H1 (cell line): ENCODE measurements at regions not wholly inside any gene's neighbourhood (a gene's known extent, or its start where the extent isn't known, plus 50 kb on each side); places are given as distances from the start of the nearest gene placed in this dataset.

Source experiments
- CTCF ChIA-PET: fragments of 300-600 bp; sonication (Branson Sonifier 250); formaldehyde crosslinking; loops from one replicate; lab custom pipeline; 2021; ENCODE audit not compliant: partially characterized antibody; lab: Charles Lee
- POLR2A ChIA-PET: fragments of 300-600 bp; sonication (Branson Sonifier 250); formaldehyde crosslinking; loops from one replicate; lab custom pipeline; 2021; ENCODE audit warnings: inconsistent platforms; ENCODE audit not compliant: partially characterized antibody; lab: Charles Lee
- DNase-seq, 2 experiments: peaks; one replicate each; pipeline versions ENCODE4 v3.0.0 to v3.0.0-alpha.2; 2010 to 2022; ENCODE audit warnings: low spot score in 2 of 2, low read depth in 1 of 2, mixed read lengths in 1 of 2
- FAIRE-seq: peaks from 2 replicates; lab custom pipeline; 2011; peaks lifted over from hg19 to GRCh38; lab: Jason Lieb, UNC
- H2AFZ ChIP-seq: 2 replicates; pipeline ENCODE4 v1.8.1; 2012; ENCODE audit warnings: low read length, inconsistent platforms
- H2AK5ac ChIP-seq: 2 replicates; pipeline ENCODE4 v1.6.1; 2013; ENCODE audit warnings: low read depth, low read length
- H2BK120ac ChIP-seq: replicated peaks from 2 replicates; pipeline ENCODE3; 2013; ENCODE audit warnings: low read depth, low read length, inconsistent platforms
- H2BK12ac ChIP-seq: 2 replicates; pipeline ENCODE4 v1.6.1; 2013; ENCODE audit warnings: low read depth, low read length
- H2BK15ac ChIP-seq: 2 replicates; pipeline ENCODE4 v1.6.1; 2013; ENCODE audit warnings: low read length
- H2BK20ac ChIP-seq: 2 replicates; pipeline ENCODE4 v1.6.1; 2013; ENCODE audit warnings: low read length
- H2BK5ac ChIP-seq: 2 replicates; pipeline ENCODE4 v1.6.1; 2013; ENCODE audit warnings: low read depth, low read length
- H3K14ac ChIP-seq: 2 replicates; pipeline ENCODE4 v1.6.1; 2013; ENCODE audit warnings: inconsistent platforms; ENCODE audit not compliant: insufficient read length
- H3K18ac ChIP-seq: 2 replicates; pipeline ENCODE4 v1.6.1; 2013; ENCODE audit warnings: low read length; ENCODE audit errors: extremely low read depth
- H3K23ac ChIP-seq: 2 replicates; pipeline ENCODE4 v1.6.1; 2013; ENCODE audit warnings: inconsistent platforms; ENCODE audit not compliant: insufficient read length
- H3K23me2 ChIP-seq: 2 replicates; pipeline ENCODE4 v1.6.1; 2013; ENCODE audit warnings: low read depth, low read length
- H3K27ac ChIP-seq: 2 replicates; pipeline ENCODE4 v1.6.1; 2011; ENCODE audit warnings: low read depth, low read length, inconsistent platforms
- H3K27me3 ChIP-seq, 4 experiments: replicated peaks in 1 of 4; 1 replicate in 1 of 4; 2 replicates in 3 of 4; pipeline versions ENCODE4 v1.6.1 to v1.8.1; 2011 to 2013; ENCODE audit warnings: low read length in 3 of 4, mild to moderate bottlenecking in 3 of 4, inconsistent platforms in 2 of 4, mixed read lengths in 2 of 4, moderate library complexity in 1 of 4; ENCODE audit not compliant: control insufficient read depth in 3 of 4, insufficient read depth in 3 of 4; ENCODE audit errors: extremely low read depth in 1 of 4
- H3K36me3 ChIP-seq, 4 experiments: 2 replicates each; pipeline versions ENCODE4 v1.6.1 to v1.8.1; 2011 to 2013; ENCODE audit warnings: mild to moderate bottlenecking in 4 of 4, low read length in 3 of 4, moderate library complexity in 2 of 4, control low read depth in 1 of 4, inconsistent platforms in 1 of 4; ENCODE audit not compliant: insufficient read depth in 4 of 4, control insufficient read depth in 2 of 4
- H3K4ac ChIP-seq: replicated peaks from 2 replicates; pipeline ENCODE3; 2013; ENCODE audit warnings: low read length, low read depth, mixed read lengths, inconsistent platforms; ENCODE audit not compliant: insufficient read length
- H3K4me1 ChIP-seq, 4 experiments: replicated peaks in 1 of 4; 1 replicate in 1 of 4; 2 replicates in 3 of 4; pipeline versions ENCODE4 v1.6.1 to v1.8.1; 2011 to 2013; ENCODE audit warnings: low read length in 3 of 4, inconsistent platforms in 2 of 4, mixed read lengths in 1 of 4; ENCODE audit not compliant: insufficient read depth in 4 of 4, control insufficient read depth in 3 of 4
- H3K4me2 ChIP-seq, 2 experiments: 2 replicates each; pipeline versions ENCODE4 v1.6.1 to v1.8.1; 2011 to 2013; ENCODE audit warnings: low read depth in 2 of 2, low read length in 2 of 2, control low read depth in 1 of 2, inconsistent platforms in 1 of 2, mild to moderate bottlenecking in 1 of 2; ENCODE audit not compliant: insufficient read depth in 1 of 2
- H3K4me3 ChIP-seq, 4 experiments: fragments of 200-600, 300-600 bp in 1 of 4; sonication (generic), shearing (Covaris generic), sonication (Bioruptor Twin) in 1 of 4; 2 replicates each; pipeline versions ENCODE4 v1.5.1 to v1.8.1; 2011 to 2016; ENCODE audit warnings: low read length in 4 of 4, low read depth in 3 of 4, control low read depth in 2 of 4, inconsistent platforms in 2 of 4, mild to moderate bottlenecking in 2 of 4, mixed read lengths in 1 of 4, moderate library complexity in 1 of 4; ENCODE audit not compliant: insufficient read depth in 2 of 4; ENCODE audit errors: extremely low read depth in 1 of 4
- H3K56ac ChIP-seq: replicated peaks from 2 replicates; pipeline ENCODE3; 2013; ENCODE audit warnings: low read depth, mild to moderate bottlenecking, mixed read lengths, low read length, inconsistent platforms; ENCODE audit not compliant: insufficient read length
- H3K79me1 ChIP-seq: 2 replicates; pipeline ENCODE4 v1.6.1; 2013; ENCODE audit warnings: low read depth, low read length, control low read depth
- H3K79me2 ChIP-seq, 2 experiments: 2 replicates each; pipeline versions ENCODE4 v1.6.1 to v1.8.1; 2012 to 2013; ENCODE audit warnings: low read length in 2 of 2, mild to moderate bottlenecking in 2 of 2, inconsistent platforms in 1 of 2; ENCODE audit not compliant: insufficient read depth in 2 of 2, control insufficient read depth in 1 of 2
- H3K9ac ChIP-seq, 4 experiments: replicated peaks in 1 of 4; 1 replicate in 1 of 4; 2 replicates in 3 of 4; pipeline versions ENCODE4 v1.6.1 to v1.8.1; 2011 to 2013; ENCODE audit warnings: low read depth in 3 of 4, low read length in 3 of 4, control low read depth in 2 of 4, mild to moderate bottlenecking in 2 of 4, moderate library complexity in 2 of 4, inconsistent platforms in 1 of 4; ENCODE audit errors: extremely low read depth in 1 of 4
- H3K9me3 ChIP-seq, 2 experiments: 2 replicates each; pipeline versions ENCODE4 v1.6.1 to v1.8.1; 2012 to 2013; ENCODE audit warnings: mild to moderate bottlenecking in 2 of 2, moderate library complexity in 2 of 2, control low read depth in 1 of 2, inconsistent platforms in 1 of 2, low read depth in 1 of 2, low read length in 1 of 2, mixed read lengths in 1 of 2; ENCODE audit not compliant: insufficient read depth in 2 of 2
- H4K20me1 ChIP-seq, 2 experiments: replicated peaks in 1 of 2; 2 replicates each; pipeline versions ENCODE3 to v1.8.1; 2011 to 2013; ENCODE audit warnings: inconsistent platforms in 2 of 2, low read length in 2 of 2, mild to moderate bottlenecking in 1 of 2; ENCODE audit not compliant: insufficient read depth in 2 of 2, control insufficient read depth in 1 of 2
- H4K5ac ChIP-seq: 2 replicates; pipeline ENCODE4 v1.6.1; 2013; ENCODE audit warnings: low read length, low read depth, mixed read lengths, inconsistent platforms; ENCODE audit not compliant: insufficient read length
- H4K8ac ChIP-seq: 2 replicates; pipeline ENCODE4 v1.8.0; 2013; ENCODE audit warnings: mild to moderate bottlenecking, moderate library complexity, low read length, inconsistent platforms; ENCODE audit not compliant: insufficient read depth; ENCODE audit errors: extremely low read depth
- H4K91ac ChIP-seq: replicated peaks from 2 replicates; pipeline ENCODE3; 2013; ENCODE audit warnings: low read length, mixed read lengths, inconsistent platforms; ENCODE audit not compliant: insufficient read length
- BACH1 ChIP-seq: IDR thresholded peaks from 2 replicates; pipeline ENCODE4 v1.6.1; 2012; ENCODE audit warnings: low read length, improper control_type of control experiment
- BRCA1 ChIP-seq: IDR thresholded peaks from 2 replicates; pipeline ENCODE4 v1.6.1; 2012; ENCODE audit warnings: low read depth, low read length, improper control_type of control experiment
- CREB1 ChIP-seq: IDR thresholded peaks from 2 replicates; pipeline ENCODE4 v1.6.1; 2012; ENCODE audit warnings: inconsistent platforms
- EZH2 ChIP-seq: fragments of 200-600 bp; sonication (generic); IDR thresholded peaks from 2 replicates; pipeline ENCODE4 v1.7.1; 2012; ENCODE audit warnings: low read depth, mild to moderate bottlenecking, moderate library complexity, low read length, inconsistent platforms; ENCODE audit not compliant: severe bottlenecking
- GABPA ChIP-seq: IDR thresholded peaks from 2 replicates; pipeline ENCODE4 v1.6.1; 2011; ENCODE audit warnings: mild to moderate bottlenecking, low read length, moderate library complexity, borderline replicate concordance; ENCODE audit not compliant: insufficient read depth
- HDAC6 ChIP-seq: IDR thresholded peaks from one replicate; pipeline ENCODE4 v1.7.1; 2012; ENCODE audit warnings: low read depth, mild to moderate bottlenecking, inconsistent platforms, low read length, moderate library complexity
- JUND ChIP-seq: IDR thresholded peaks from 2 replicates; pipeline ENCODE4 v1.6.1; 2011; ENCODE audit warnings: mild to moderate bottlenecking, improper control_type of control experiment, low read length
- RNF2 ChIP-seq: fragments of 200-900, 300-1000 bp; sonication (generic); IDR thresholded peaks from 2 replicates; pipeline ENCODE4 v1.7.1; 2016; ENCODE audit warnings: borderline replicate concordance, low read depth, mild to moderate bottlenecking, antibody characterized with exemption, low read length; ENCODE audit not compliant: poor library complexity, severe bottlenecking; ENCODE audit errors: missing control alignments
- SIRT6 ChIP-seq: IDR thresholded peaks from one replicate; pipeline ENCODE4 v1.7.1; 2012; ENCODE audit warnings: low read length, inconsistent platforms
- SP2 ChIP-seq: IDR thresholded peaks from 2 replicates; pipeline ENCODE4 v1.6.1; 2012; ENCODE audit warnings: mild to moderate bottlenecking, low read length, inconsistent platforms
- SP4 ChIP-seq: IDR thresholded peaks from 2 replicates; pipeline ENCODE4 v1.6.1; 2012; ENCODE audit warnings: low read length, inconsistent platforms
- TAF1 ChIP-seq: IDR thresholded peaks from 2 replicates; pipeline ENCODE4 v1.6.1; 2011; ENCODE audit warnings: mild to moderate bottlenecking, low read depth, low read length
- TAF7 ChIP-seq: optimal IDR thresholded peaks from 2 replicates; pipeline ENCODE3; 2011; ENCODE audit warnings: low read depth, mild to moderate bottlenecking, inconsistent platforms, low read length, moderate library complexity, borderline replicate concordance
- TCF12 ChIP-seq: IDR thresholded peaks from 2 replicates; pipeline ENCODE4 v1.6.1; 2011; ENCODE audit warnings: low read depth, mild to moderate bottlenecking, low read length
- WGBS, 2 experiments: shearing (Covaris generic) in 1 of 2; methylation state at CpG; one replicate each; pipeline versions ENCODE4 v1.1.6 to v1.1.7; 2013 to 2015; ENCODE audit warnings: low lambda C conversion rate in 2 of 2, mixed read lengths in 2 of 2, inconsistent platforms in 1 of 2, low coverage in 1 of 2, missing lambda C conversion rate in 1 of 2; ENCODE audit not compliant: insufficient replicate concordance in 2 of 2, insufficient coverage in 1 of 2, insufficient read length in 1 of 2; ENCODE audit errors: extremely low coverage in 1 of 2, missing lambda C conversion rate in 1 of 2; 5-methylcytosine and 5-hydroxymethylcytosine counted together
- TF ChIP-seq, protein P1 (sequence below): IDR thresholded peaks from 2 replicates; pipeline ENCODE4 v1.6.1; 2011; ENCODE audit warnings: low read length, improper control_type of control experiment

DNA sequence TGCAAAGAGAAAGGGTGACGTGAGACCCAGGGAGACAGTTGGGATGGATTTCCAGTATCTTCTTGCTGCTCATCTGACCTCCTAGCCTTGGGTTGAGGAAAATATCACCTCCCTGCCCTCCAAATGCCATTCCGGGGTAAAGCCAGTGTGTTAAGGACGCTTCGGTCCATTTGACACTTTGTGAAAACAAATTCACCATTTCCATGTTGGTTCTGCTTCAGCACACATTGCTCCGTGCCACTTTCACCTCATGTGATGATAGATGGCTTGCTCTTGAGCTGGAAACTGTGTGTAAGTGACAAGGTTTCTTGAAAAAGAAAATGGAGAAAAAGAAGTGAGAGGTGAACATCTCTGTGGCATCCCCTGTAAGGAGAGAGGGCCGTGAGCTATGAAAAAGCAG is 256.1 kb upstream of the PGRMC2 start:
- DNase-seq (no peak), FAIRE-seq (no peak)
- Histone ChIP-seq H3K27ac (no peak overlapping the region), H3K14ac (no peak overlapping the region), H3K23ac (no peak overlapping the region), H3K79me2 (no peaks in the 10 kb centered on the region), H3K18ac (no peak overlapping the region), H3K9me3 (no peaks in the 10 kb centered on the region), H2BK12ac (no peak overlapping the region), H2BK20ac (no peak overlapping the region), H2BK5ac (no peak overlapping the region), H3K4me2 (no peak overlapping the region), H4K20me1 (no peaks in the 10 kb centered on the region), H2BK15ac (no peak overlapping the region), H4K8ac (no peak overlapping the region), H3K4me3 (no peak overlapping the region), H3K79me1 (no peaks in the 10 kb centered on the region), H3K4ac (no peak overlapping the region), H3K36me3 (no peaks in the 10 kb centered on the region), H2AK5ac (no peak overlapping the region), H4K5ac (no peak overlapping the region), H2BK120ac (no peak overlapping the region), H4K91ac (no peak overlapping the region), H3K23me2 (no peaks in the 10 kb centered on the region), H3K4me1 (no peaks in the 10 kb centered on the region), H3K56ac (no peak overlapping the region), H3K9ac (no peak overlapping the region), H3K27me3 (no peaks in the 10 kb centered on the region), H2AFZ (no peak overlapping the region)
- ChIA-PET CTCF (interaction anchor here (0.6 to 2.8 kb wide), 2 partner anchors 89 to 688 kb away, joined by 3 to 12 read pairs; no protein-coding TSS in a partner anchor), POLR2A (interaction anchor here (2.0 kb wide), 1 partner anchor 9 kb away, joined by 7 read pairs; no protein-coding TSS in a partner anchor)
- 79% methylated on average over 6 of the region's 6 CpGs; no CpG with 5 or more reads in 1 of the 2 experiments for WGBS, 2 experiments
- TF ChIP-seq HDAC6 (no peak), TCF12 (no peak), GABPA (no peak), RNF2 (no peak), BACH1 (no peak), JUND (no peak), SP2 (no peak), TAF1 (no peak), TAF7 (no peak), CREB1 (no peak), SP4 (no peak), BRCA1 (no peak), EZH2 (no peak), SIRT6 (no peak)
- TF ChIP-seq, protein P1, sequence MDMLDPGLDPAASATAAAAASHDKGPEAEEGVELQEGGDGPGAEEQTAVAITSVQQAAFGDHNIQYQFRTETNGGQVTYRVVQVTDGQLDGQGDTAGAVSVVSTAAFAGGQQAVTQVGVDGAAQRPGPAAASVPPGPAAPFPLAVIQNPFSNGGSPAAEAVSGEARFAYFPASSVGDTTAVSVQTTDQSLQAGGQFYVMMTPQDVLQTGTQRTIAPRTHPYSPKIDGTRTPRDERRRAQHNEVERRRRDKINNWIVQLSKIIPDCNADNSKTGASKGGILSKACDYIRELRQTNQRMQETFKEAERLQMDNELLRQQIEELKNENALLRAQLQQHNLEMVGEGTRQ = no peak
